Mucosa of descending colon (tissue), 3 donors: ENCODE measurements at regions not wholly inside any gene's neighbourhood (a gene's known extent, or its start where the extent isn't known, plus 50 kb on each side); places are given as distances from the start of the nearest gene placed in this dataset.

Source experiments
- ATAC-seq: fragments of 200-7000 bp; cut with Tn5 transposase; one replicate; pipeline ENCODE4 v1.9.1; 2020; ENCODE audit warnings: mild to moderate bottlenecking, moderate library complexity
- DNase-seq, 3 donors: peaks; one replicate each; pipeline ENCODE4 v3.0.0-alpha.2; 2020
- H3K36me3 ChIP-seq: fragments of 200-600 bp; one replicate; pipeline ENCODE4 v1.8.0; 2021; ENCODE audit warnings: low read depth, mild to moderate bottlenecking
- H3K4me1 ChIP-seq: fragments of 200-600 bp; one replicate; pipeline ENCODE4 v1.8.0; 2021; ENCODE audit warnings: low read depth, mild to moderate bottlenecking
- H3K4me3 ChIP-seq: fragments of 200-600 bp; one replicate; pipeline ENCODE4 v1.8.0; 2021; ENCODE audit warnings: mild to moderate bottlenecking
- H3K9me3 ChIP-seq: fragments of 200-600 bp; one replicate; pipeline ENCODE4 v1.8.0; 2021; ENCODE audit warnings: mild to moderate bottlenecking
- intact Hi-C, 2 donors: fragments of 100-400 bp; cut with DNase I in 1 of 2; cut with micrococcal nuclease in 1 of 2; formaldehyde crosslinking; loops; one replicate each; pipeline versions ENCODE4 v1.11.0 to v1.11.1; 2022; cut with DNase I, micrococcal nuclease
- TF ChIP-seq, protein P1 (sequence below): fragments of 200-600 bp; IDR thresholded peaks from one replicate; pipeline ENCODE4 v1.8.0; 2022; ENCODE audit warnings: antibody characterized with exemption, mild to moderate bottlenecking
- donor health status: DM: no; HTN: no; CAD: no; lungs with moderate emphysema.
- donor health status: DM: no; HTN: no; CAD: no.
- donor health status: DM: no; HTN: yes; CAD: no.

DNA sequence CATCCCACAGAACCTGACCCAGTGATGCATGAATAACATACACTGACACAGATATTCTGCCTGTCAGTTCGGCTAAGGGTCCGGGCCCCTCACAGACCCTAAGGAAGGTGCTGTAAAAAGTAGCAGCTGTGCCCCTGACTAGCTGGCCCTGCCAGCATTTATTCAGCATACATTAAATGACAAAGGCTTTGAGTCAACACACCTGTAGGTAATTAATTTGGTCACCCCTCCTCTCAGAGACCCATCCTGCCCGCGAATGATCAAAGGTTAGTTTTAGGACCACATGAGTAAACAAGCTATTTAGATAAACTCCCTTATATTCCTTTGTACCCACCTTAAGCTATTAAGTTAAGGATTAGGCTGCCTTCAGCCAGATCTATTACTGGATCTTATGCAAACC, 429.0 kb upstream of the NWD2 start:
- Histone ChIP-seq H3K9me3 (no peaks in the 10 kb centered on the region), H3K4me1 (no peaks in the 10 kb centered on the region), H3K4me3 (no peak overlapping the region), H3K36me3 (no peaks in the 10 kb centered on the region)
- TF ChIP-seq, protein P1, sequence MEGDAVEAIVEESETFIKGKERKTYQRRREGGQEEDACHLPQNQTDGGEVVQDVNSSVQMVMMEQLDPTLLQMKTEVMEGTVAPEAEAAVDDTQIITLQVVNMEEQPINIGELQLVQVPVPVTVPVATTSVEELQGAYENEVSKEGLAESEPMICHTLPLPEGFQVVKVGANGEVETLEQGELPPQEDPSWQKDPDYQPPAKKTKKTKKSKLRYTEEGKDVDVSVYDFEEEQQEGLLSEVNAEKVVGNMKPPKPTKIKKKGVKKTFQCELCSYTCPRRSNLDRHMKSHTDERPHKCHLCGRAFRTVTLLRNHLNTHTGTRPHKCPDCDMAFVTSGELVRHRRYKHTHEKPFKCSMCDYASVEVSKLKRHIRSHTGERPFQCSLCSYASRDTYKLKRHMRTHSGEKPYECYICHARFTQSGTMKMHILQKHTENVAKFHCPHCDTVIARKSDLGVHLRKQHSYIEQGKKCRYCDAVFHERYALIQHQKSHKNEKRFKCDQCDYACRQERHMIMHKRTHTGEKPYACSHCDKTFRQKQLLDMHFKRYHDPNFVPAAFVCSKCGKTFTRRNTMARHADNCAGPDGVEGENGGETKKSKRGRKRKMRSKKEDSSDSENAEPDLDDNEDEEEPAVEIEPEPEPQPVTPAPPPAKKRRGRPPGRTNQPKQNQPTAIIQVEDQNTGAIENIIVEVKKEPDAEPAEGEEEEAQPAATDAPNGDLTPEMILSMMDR = no peak
- DNase-seq = no peak
- intact Hi-C loops = no loop called here
- ATAC-seq = no peak

DNA sequence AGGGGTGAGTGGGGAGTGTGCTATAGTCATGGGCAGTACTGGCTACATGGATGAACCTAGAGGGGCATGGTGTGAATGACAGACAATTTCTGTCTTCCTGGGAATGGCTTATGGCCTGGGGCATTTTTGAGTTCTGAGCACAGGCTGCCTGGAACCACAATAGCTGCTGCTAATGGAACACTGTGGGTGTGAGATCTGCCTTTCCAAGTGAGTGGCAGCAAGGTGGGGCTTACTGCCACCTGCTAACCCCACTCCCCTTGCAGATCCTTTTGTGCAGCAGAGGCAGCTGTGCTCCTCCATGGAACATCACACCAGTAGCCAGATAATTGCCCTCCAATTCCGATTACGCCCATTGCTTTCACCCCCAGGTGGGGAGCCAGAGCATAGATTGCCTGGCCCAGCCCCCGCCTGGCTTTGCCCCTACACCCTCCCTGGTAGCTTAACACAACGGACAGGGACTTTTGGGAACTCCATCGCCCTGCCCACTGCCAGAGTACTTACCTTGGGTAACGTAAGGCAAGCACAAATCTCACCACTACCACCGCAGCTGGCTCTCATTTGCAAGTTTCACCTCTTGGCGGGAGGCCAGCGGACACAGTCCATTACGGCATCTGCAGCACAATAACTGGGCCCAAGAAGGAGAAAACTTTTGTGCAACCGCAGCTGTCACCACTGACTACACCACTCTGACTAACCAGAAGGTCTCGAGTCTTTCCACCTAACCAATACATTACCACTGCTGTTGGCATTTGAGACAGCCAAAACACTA, 421.2 kb upstream of the NWD2 start:
- intact Hi-C loops = no loop called here
- no peak overlapping the region for H3K4me3 ChIP-seq
- no peaks in the 10 kb centered on the region for H3K36me3 ChIP-seq
- no peak for DNase-seq
- TF ChIP-seq, protein P1 = no peak
- no peak for ATAC-seq
- H3K9me3 ChIP-seq = no peaks in the 10 kb centered on the region
- no peaks in the 10 kb centered on the region for H3K4me1 ChIP-seq

DNA sequence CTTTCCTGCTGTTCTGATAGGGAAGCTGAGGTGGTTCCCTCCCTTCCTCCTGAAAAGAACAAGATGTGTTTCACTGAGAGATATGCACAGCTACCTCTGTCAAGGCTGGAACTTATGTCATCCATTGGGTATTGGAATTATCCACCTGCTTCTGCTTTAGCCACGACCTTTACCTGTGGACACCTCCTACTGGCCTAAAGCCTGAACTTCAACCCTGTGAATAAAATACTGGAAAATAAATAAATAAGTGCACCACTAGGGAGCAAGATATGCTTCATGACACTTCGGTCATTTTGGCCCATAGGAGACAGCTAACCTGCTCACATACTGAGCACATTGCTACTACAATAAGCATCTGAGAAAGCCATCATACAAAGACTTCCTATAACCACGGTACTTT, 419.9 kb upstream of the NWD2 start:
- TF ChIP-seq, protein P1 = no peak
- Histone ChIP-seq H3K4me1 (no peaks in the 10 kb centered on the region), H3K36me3 (no peaks in the 10 kb centered on the region), H3K4me3 (no peak overlapping the region), H3K9me3 (no peaks in the 10 kb centered on the region)
- ATAC-seq (no peak), DNase-seq (no peak)
- intact Hi-C loops = no loop called here

DNA sequence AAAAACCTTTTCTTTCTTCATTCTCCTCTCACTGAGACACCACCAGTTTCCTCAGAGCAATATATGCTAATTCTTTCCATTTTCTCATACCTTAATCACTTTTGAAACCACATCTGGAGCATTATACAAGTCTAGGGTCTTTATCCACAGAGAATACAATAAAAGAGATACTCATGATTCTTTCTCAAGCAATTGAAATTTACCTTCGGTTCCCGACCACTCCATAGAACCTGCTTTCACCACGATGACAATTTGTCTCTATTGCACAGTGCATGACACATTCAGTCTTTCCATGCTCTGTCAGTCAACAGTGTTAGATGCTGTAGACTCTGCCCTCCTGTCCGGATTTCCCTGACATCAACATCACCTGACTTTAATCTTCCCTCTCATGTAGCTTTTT, 409.3 kb upstream of the NWD2 start:
- H3K4me3 ChIP-seq = no peak overlapping the region
- no peaks in the 10 kb centered on the region for H3K4me1 ChIP-seq
- DNase-seq = no peak
- intact Hi-C loops = no loop called here
- H3K9me3 ChIP-seq = no peaks in the 10 kb centered on the region
- no peaks in the 10 kb centered on the region for H3K36me3 ChIP-seq
- TF ChIP-seq, protein P1 = no peak
- ATAC-seq = no peak

DNA sequence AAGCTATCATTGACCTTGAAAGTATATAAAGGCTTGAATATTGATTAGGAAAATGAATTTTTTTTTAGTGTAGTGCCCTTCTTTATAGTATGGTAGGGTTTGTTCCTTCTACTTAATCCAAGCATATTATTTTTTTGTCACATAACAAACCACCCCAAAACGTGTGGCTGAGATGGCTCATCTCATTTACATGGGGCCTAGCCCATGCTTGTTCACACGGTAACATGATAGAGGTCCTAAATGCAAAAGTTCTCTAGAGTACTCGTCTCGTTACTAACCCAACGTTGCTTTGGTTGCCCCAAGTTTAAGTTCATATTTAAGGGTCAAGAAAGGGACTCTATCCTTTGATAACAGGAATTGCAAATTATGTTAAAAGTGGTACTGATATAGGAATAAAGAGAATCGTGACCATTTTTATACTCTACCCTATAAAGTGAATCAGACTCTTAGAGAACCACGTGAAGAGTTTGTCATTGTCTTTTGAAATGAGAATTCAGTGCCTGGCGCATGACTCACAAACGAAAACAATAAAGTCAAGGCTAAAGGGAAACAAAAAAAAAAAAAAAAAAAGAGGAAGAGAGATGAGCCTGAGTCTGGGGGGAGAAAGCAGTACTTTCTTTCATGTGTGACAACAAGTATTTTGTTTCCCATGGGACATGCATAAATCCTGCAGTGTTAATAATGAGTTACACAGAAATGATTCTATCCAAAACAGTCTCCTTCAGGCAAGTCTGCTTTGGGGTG, 402.8 kb upstream of the NWD2 start:
- Histone ChIP-seq H3K9me3 (no peaks in the 10 kb centered on the region), H3K4me3 (no peak overlapping the region), H3K36me3 (no peaks in the 10 kb centered on the region), H3K4me1 (no peaks in the 10 kb centered on the region)
- ATAC-seq (no peak), DNase-seq (no peak)
- TF ChIP-seq, protein P1 = no peak
- intact Hi-C loops = no loop called here
